ENCODE measurements at regions not wholly inside any gene's neighbourhood (a gene's known extent, or its start where the extent isn't known, plus 50 kb on each side); places are given as distances from the start of the nearest gene placed in this dataset.

GRCh38 chr7:13159003-13159402, 471.6 kb downstream of the ARL4A start:
- DNase-seq = no peak

- DNase-seq = no peak
These were observed 472.2 kb downstream of the ARL4A start for GRCh38 chr7:13159467-13160184.

- no peak for DNase-seq
These were observed 473.7 kb downstream of the ARL4A start for GRCh38 chr7:13161125-13161524.

- no peak for DNase-seq
These were observed 478.4 kb downstream of the ARL4A start for GRCh38 chr7:13165854-13166253.

- no peak for DNase-seq
These were observed 479.4 kb downstream of the ARL4A start for GRCh38 chr7:13166801-13167200.

GRCh38 chr7:13169356-13169755, 481.9 kb downstream of the ARL4A start:
- DNase-seq = no peak

GRCh38 chr7:13174991-13175390, 487.6 kb downstream of the ARL4A start:
- no peak for DNase-seq

- DNase-seq = no peak
These were observed 491.7 kb downstream of the ARL4A start for GRCh38 chr7:13179011-13179582.

- DNase-seq = no peak
These were observed 492.5 kb downstream of the ARL4A start for GRCh38 chr7:13179775-13180523.

GRCh38 chr7:13181216-13181615, 493.8 kb downstream of the ARL4A start:
- DNase-seq = no peak

- DNase-seq = no peak
These were observed 497.7 kb downstream of the ARL4A start for GRCh38 chr7:13185139-13185538.

GRCh38 chr7:13188236-13188805, 500.9 kb downstream of the ARL4A start:
- DNase-seq = no peak

GRCh38 chr7:13188922-13189321, 501.5 kb downstream of the ARL4A start:
- no peak for DNase-seq

GRCh38 chr7:13189668-13190067, 502.2 kb downstream of the ARL4A start:
- no peak for DNase-seq

GRCh38 chr7:13197501-13197900, 510.1 kb downstream of the ARL4A start:
- no peak for DNase-seq

- no peak for DNase-seq
These were observed 510.6 kb downstream of the ARL4A start for GRCh38 chr7:13198036-13198435.

GRCh38 chr7:13198727-13199126, 511.3 kb downstream of the ARL4A start:
- no peak for DNase-seq

GRCh38 chr7:13201628-13202027, 514.2 kb downstream of the ARL4A start:
- DNase-seq = no peak

GRCh38 chr7:13217768-13218167, 530.3 kb downstream of the ARL4A start:
- no peak for DNase-seq

GRCh38 chr7:13225068-13225467, 537.6 kb downstream of the ARL4A start:
- DNase-seq = no peak

GRCh38 chr7:13226385-13226784, 539.0 kb downstream of the ARL4A start:
- DNase-seq = no peak

- no peak for DNase-seq
These were observed 543.8 kb downstream of the ARL4A start for GRCh38 chr7:13231216-13231615.

- no peak for DNase-seq
These were observed 548.0 kb downstream of the ARL4A start for GRCh38 chr7:13235436-13235835.

GRCh38 chr7:13236026-13236425, 548.6 kb downstream of the ARL4A start:
- no peak for DNase-seq

Data from suppressor macrophage treated with lipopolysaccharide for 4 hours (primary cell).